NCI-H1417 (cell line): ENCODE measurements at regions not wholly inside any gene's neighbourhood (a gene's known extent, or its start where the extent isn't known, plus 50 kb on each side); places are given as distances from the start of the nearest gene placed in this dataset.
A peak's percentile ranks its signal among the peaks of the same experiment; 100 is the strongest.
"Not testable (repeated sequence)": the region's sequence is repeated elsewhere in the genome, so short reads cannot be mapped to it uniquely, and the experiment has no call there.

Experiments
- DNase-seq, 3 experiments: peaks; one replicate each; lab custom pipeline; 2025; lab: John Stamatoyannopoulos, UW

GRCh38 chr10:28896791-28897409, 219.6 kb downstream of the BAMBI start:
- DNase-seq, result not testable (repeated sequence)

DNA sequence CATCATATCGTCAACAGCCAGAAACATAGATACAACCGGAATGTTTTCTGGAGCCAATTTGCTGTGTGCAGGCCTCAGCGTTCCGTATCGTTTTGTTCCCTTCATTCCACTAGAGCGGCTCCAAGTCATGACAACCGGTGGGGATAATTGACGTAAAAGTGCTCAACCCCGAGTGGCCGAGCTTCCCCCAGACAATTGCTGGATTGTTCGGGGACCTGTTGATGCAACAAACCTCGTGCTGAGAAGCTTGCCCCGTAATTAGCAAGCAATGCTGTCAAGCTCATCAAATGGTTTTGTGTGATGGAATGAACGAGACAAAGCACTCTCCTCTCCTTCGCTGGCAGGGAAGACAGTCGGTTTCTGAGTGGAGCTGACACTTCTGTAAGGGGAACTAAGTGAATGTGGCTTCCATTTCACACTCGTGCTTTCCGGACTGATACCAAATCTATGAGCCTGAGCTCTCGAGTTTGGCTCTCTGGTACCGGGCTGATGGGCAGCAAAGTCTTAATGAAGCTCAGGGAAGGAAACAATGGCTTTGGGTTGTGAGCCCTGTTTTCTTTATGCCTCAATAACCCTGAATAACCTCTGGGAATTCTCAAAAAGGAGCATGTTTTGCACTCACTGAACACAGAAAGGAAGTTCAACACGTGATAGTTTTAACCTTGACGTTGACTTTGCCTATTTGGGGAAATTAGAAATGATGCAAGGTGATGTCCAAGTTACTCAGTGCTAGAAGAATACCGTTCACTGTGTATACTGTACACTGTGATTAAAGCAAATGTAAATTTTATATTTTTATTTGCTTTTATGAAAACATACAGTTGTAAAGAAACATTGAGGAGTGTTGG, 220.5 kb downstream of the BAMBI start:
- DNase-seq, result no peak

GRCh38 chr10:28902215-28902614, 224.9 kb downstream of the BAMBI start:
- DNase-seq, result no peak

DNA sequence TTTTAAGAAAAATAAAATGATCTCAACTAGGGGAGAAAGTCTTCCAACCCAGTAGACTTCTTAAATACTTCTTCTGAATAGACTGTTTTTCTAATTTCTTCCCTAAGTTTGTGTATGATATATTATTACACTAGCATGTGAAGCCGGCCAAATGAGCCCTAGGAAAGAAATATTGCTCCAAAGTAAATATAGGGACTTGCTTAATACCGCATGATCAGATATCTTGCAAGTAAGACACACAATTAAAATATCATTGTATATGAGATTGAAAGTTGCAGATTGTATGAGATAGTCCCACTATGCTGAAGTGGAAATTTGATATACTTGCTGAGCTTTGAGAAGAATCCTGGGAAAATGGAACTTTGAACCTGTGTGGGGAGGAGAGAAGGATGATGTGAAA, 225.7 kb downstream of the BAMBI start:
- DNase-seq, result no peak

GRCh38 chr10:28903736-28904135, 226.4 kb downstream of the BAMBI start:
- DNase-seq, result no peak

GRCh38 chr10:28905371-28905770, 228.1 kb downstream of the BAMBI start:
- DNase-seq, result no peak

DNA sequence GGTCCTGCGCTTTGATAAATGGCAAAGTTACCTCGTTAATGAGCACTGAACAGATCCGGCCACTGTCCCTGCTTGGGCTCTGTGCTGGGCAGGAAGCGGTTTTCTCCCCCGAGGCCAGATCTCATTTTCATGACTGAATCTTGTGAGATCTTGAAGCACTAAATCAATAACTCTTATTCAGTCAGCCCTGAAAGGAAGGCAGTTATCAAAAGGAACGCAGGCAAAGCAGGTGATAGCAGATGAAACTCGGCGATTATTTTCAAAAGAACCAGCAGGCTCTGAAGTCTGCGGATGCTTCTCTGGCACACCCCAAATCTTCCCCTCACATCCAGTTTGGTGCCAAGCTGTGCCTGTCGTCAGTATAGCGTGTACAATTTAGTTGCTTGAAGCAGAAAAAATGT, 228.7 kb downstream of the BAMBI start:
- DNase-seq, result peak in 1 of 3 experiments; percentile 4

- DNase-seq, result no peak
Observed at GRCh38 chr10:28906415-28906814, 229.1 kb downstream of the BAMBI start.

DNA sequence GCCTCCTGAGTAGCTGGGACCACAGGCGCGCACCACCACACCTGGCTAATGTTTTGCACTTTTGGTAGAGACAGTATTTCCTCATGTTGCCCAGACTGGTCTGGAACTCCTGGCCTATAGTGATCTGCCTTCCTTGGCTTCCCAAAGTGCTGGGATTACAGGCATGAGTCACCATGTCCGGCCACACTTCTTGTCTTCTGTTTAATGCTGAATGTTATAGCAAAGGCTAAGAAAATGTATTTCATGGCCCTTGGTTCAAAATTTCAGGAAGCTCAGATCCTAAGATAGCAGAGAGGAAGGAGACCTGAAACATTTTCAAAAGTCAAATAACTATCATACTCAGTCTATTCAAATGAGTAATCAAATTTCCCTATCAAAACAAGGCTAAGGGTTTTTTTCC, 229.6 kb downstream of the BAMBI start:
- DNase-seq, result no peak

DNA sequence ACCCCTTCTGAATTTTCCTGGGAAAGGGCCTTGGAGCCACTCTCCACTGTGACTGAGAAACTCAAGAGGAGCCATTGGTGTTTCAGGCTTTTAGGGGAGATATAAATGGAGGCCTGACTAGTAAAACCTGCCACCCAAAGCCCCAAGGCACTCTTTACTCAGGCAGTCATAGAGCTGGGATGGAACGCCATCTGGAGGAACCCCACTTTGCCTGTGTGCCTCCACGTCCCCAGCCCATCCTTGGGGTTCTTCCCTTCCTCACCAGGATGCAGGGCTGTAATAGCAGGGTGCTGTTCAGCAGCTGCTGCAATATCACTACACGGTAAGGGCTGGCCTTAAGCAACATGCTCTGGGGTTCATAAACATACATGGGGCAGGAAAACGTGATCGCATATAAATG, 232.6 kb downstream of the BAMBI start:
- DNase-seq, result no peak

DNA sequence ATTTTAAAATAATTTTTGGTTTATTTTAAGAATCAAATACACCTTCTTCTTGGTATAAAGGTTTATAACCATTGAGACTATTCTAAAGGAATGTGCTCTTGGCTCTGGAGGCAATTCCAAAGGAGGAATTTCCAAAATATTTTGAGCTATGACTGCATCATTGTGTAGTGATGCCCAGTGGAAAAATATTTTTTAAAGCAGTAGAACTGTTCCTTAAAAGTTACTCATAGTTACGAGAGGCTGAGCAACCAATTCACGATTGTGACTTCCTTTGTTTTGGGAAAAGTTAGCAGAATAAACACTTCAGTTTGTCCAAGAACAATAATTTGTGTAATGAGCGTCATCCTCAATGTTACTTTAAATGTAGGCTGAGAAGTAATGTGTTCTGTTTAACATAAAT, 233.6 kb downstream of the BAMBI start:
- DNase-seq, result no peak

GRCh38 chr10:28911511-28911910, 234.2 kb downstream of the BAMBI start:
- DNase-seq, result not testable (repeated sequence)

GRCh38 chr10:28912017-28912783, 234.9 kb downstream of the BAMBI start:
- DNase-seq, result no peak

DNA sequence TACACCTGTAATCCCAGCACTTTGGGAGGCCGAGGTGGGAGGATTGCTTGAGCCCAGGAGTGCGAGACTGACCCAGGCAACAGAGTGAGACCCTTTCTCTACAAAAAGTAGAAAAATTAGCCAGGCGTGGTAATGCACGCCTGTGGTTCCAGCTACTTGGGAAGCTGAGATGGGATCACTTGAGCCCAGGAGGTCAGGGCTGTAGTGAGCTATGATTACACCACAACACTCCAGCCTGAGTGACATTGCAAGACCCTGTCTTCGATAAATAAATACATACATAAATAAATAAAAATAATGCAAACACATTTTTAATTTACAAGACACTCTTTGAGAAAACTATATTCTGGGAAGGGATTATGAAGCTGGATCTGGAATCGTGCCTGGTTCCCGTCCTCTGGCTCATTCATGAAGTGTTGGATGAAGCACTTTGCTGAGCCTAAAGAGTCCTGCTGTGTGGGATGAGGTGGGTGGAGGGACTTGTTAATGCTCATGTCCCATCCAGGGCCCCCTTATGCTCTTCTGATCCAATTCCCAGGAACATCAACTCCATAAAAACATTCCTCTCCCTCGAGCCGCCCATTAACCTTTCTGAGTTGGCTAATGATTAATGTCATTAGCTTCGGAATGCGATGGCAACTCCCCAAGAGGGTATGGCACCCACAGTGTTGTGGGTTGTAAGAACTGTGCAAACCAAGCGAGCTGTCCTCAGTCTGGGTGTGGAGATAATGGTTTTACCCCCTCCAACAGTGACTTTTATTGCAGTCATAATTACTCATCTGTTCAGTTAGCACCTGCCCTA, 236.3 kb downstream of the BAMBI start:
- DNase-seq, result no peak

GRCh38 chr10:28914701-28915100, 237.4 kb downstream of the BAMBI start:
- no peak for DNase-seq

DNA sequence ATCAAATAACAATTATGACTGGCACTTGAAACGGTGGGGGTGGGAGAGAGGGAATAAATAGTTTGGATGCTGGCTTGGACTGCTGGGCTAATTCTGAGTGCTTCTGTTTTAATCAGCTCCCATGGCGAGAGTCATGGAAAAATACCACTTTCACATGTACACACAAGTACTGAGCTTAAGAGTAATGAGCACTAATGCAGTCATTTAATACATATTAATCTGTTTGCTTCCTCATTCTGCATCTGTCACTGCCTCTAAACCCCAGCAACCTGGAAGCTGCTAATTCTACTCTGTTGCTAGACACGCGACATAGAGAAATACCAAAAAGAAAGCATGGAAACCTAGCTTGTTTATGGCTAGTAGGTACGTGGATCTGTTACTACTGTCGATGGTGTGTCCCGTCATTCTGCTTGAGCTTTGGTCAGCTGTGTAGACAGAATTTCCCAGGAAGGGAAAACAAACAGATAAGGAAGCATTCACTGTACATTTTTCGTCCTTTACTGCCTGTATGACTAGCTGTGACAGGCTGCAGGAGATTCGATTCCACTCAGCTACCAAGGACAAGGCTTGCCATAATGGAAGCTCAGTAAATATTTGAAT, 238.8 kb downstream of the BAMBI start:
- peak in 2 of 3 experiments; percentile 37 to 73 for DNase-seq

DNA sequence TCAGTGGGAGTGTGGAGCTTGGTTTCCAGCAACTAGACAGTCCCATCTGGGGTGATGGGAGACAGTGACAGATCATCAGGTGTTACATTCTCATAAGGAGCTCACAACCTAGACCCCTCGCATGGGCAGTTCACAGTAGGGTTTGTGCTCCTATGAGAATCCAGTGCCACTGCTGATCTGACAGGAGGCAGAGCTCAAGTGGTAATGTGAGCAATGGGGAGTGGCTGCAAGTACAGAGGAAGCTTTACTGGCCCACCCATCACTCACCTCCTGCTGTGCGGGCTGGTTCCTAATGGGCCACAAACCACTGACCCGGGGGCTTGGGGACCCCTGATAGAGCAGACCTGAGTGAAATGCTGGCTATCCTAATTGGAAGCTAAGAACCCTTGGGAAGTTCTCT, 242.8 kb downstream of the BAMBI start:
- no peak for DNase-seq

- DNase-seq, result no peak
Observed at GRCh38 chr10:28922127-28922526, 244.8 kb downstream of the BAMBI start.

GRCh38 chr10:28922861-28923260, 245.5 kb downstream of the BAMBI start:
- no peak for DNase-seq

DNA sequence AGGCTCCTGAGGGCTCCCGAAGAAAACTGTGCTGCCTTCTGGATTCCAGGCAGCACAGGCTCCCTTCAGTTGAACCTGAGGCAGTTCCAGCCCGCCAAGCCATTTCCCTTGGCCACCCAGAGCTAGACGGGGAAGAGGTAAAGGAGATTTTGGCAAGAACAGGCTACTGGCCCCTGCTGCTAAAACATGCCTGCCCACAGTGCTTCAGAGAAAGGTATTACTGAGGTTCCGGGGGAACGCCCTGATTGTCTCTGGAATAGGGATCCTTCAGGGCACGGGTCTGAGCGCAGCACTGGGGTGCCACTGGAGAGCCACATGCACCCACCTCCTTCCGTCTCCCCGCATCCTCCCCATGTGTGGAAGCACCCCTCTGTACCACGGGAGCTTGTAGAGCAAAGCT, 247.4 kb downstream of the BAMBI start:
- DNase-seq, result no peak

DNA sequence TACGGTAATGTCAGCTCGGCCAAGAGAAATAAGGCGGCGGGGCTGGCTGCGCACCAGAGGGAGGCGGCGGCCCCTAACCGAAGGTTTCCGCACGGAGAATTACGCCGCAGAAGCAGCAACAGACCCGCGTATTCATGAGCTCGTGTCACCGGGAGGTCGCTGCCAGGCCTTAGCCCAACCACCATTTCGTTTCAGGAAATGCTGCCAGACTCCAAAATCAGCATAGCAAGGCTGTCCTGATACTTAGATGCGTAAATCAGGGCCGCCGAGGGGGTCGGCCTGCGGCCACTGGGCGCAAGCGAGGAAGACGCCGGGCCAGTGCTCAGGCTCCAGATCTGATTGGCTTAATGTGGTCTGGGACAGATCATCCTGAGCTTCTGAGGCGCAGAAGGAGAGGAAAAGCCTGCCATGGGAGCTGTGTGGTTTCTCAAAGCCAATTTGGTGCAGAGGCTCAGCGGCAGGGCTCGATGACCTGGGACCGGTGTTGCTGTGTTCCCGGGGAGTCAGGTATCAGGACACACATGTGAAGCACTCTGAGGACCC, 247.9 kb downstream of the BAMBI start:
- DNase-seq, result no peak
